H1 (cell line): ENCODE measurements at regions not wholly inside any gene's neighbourhood (a gene's known extent, or its start where the extent isn't known, plus 50 kb on each side); places are given as distances from the start of the nearest gene placed in this dataset.

Experiments used
- CTCF ChIA-PET: fragments of 300-600 bp; sonication (Branson Sonifier 250); formaldehyde crosslinking; loops from one replicate; lab custom pipeline; 2021; ENCODE audit not compliant: partially characterized antibody; lab: Charles Lee
- POLR2A ChIA-PET: fragments of 300-600 bp; sonication (Branson Sonifier 250); formaldehyde crosslinking; loops from one replicate; lab custom pipeline; 2021; ENCODE audit warnings: inconsistent platforms; ENCODE audit not compliant: partially characterized antibody; lab: Charles Lee
- DNase-seq, 2 experiments: peaks; one replicate each; pipeline versions ENCODE4 v3.0.0 to v3.0.0-alpha.2; 2010 to 2022; ENCODE audit warnings: low spot score in 2 of 2, low read depth in 1 of 2, mixed read lengths in 1 of 2
- FAIRE-seq: peaks from 2 replicates; lab custom pipeline; 2011; peaks lifted over from hg19 to GRCh38; lab: Jason Lieb, UNC
- H2AFZ ChIP-seq: 2 replicates; pipeline ENCODE4 v1.8.1; 2012; ENCODE audit warnings: low read length, inconsistent platforms
- H2AK5ac ChIP-seq: 2 replicates; pipeline ENCODE4 v1.6.1; 2013; ENCODE audit warnings: low read depth, low read length
- H2BK120ac ChIP-seq: replicated peaks from 2 replicates; pipeline ENCODE3; 2013; ENCODE audit warnings: low read depth, low read length, inconsistent platforms
- H2BK12ac ChIP-seq: 2 replicates; pipeline ENCODE4 v1.6.1; 2013; ENCODE audit warnings: low read depth, low read length
- H2BK15ac ChIP-seq: 2 replicates; pipeline ENCODE4 v1.6.1; 2013; ENCODE audit warnings: low read length
- H2BK20ac ChIP-seq: 2 replicates; pipeline ENCODE4 v1.6.1; 2013; ENCODE audit warnings: low read length
- H2BK5ac ChIP-seq: 2 replicates; pipeline ENCODE4 v1.6.1; 2013; ENCODE audit warnings: low read depth, low read length
- H3K14ac ChIP-seq: 2 replicates; pipeline ENCODE4 v1.6.1; 2013; ENCODE audit warnings: inconsistent platforms; ENCODE audit not compliant: insufficient read length
- H3K18ac ChIP-seq: 2 replicates; pipeline ENCODE4 v1.6.1; 2013; ENCODE audit warnings: low read length; ENCODE audit errors: extremely low read depth
- H3K23ac ChIP-seq: 2 replicates; pipeline ENCODE4 v1.6.1; 2013; ENCODE audit warnings: inconsistent platforms; ENCODE audit not compliant: insufficient read length
- H3K23me2 ChIP-seq: 2 replicates; pipeline ENCODE4 v1.6.1; 2013; ENCODE audit warnings: low read depth, low read length
- H3K27ac ChIP-seq: 2 replicates; pipeline ENCODE4 v1.6.1; 2011; ENCODE audit warnings: low read depth, low read length, inconsistent platforms
- H3K27me3 ChIP-seq, 4 experiments: replicated peaks in 1 of 4; 1 replicate in 1 of 4; 2 replicates in 3 of 4; pipeline versions ENCODE4 v1.6.1 to v1.8.1; 2011 to 2013; ENCODE audit warnings: low read length in 3 of 4, mild to moderate bottlenecking in 3 of 4, inconsistent platforms in 2 of 4, mixed read lengths in 2 of 4, moderate library complexity in 1 of 4; ENCODE audit not compliant: control insufficient read depth in 3 of 4, insufficient read depth in 3 of 4; ENCODE audit errors: extremely low read depth in 1 of 4
- H3K36me3 ChIP-seq, 4 experiments: 2 replicates each; pipeline versions ENCODE4 v1.6.1 to v1.8.1; 2011 to 2013; ENCODE audit warnings: mild to moderate bottlenecking in 4 of 4, low read length in 3 of 4, moderate library complexity in 2 of 4, control low read depth in 1 of 4, inconsistent platforms in 1 of 4; ENCODE audit not compliant: insufficient read depth in 4 of 4, control insufficient read depth in 2 of 4
- H3K4ac ChIP-seq: replicated peaks from 2 replicates; pipeline ENCODE3; 2013; ENCODE audit warnings: low read length, low read depth, mixed read lengths, inconsistent platforms; ENCODE audit not compliant: insufficient read length
- H3K4me1 ChIP-seq, 4 experiments: replicated peaks in 1 of 4; 1 replicate in 1 of 4; 2 replicates in 3 of 4; pipeline versions ENCODE4 v1.6.1 to v1.8.1; 2011 to 2013; ENCODE audit warnings: low read length in 3 of 4, inconsistent platforms in 2 of 4, mixed read lengths in 1 of 4; ENCODE audit not compliant: insufficient read depth in 4 of 4, control insufficient read depth in 3 of 4
- H3K4me2 ChIP-seq, 2 experiments: 2 replicates each; pipeline versions ENCODE4 v1.6.1 to v1.8.1; 2011 to 2013; ENCODE audit warnings: low read depth in 2 of 2, low read length in 2 of 2, control low read depth in 1 of 2, inconsistent platforms in 1 of 2, mild to moderate bottlenecking in 1 of 2; ENCODE audit not compliant: insufficient read depth in 1 of 2
- H3K4me3 ChIP-seq, 4 experiments: fragments of 200-600, 300-600 bp in 1 of 4; sonication (generic), shearing (Covaris generic), sonication (Bioruptor Twin) in 1 of 4; 2 replicates each; pipeline versions ENCODE4 v1.5.1 to v1.8.1; 2011 to 2016; ENCODE audit warnings: low read length in 4 of 4, low read depth in 3 of 4, control low read depth in 2 of 4, inconsistent platforms in 2 of 4, mild to moderate bottlenecking in 2 of 4, mixed read lengths in 1 of 4, moderate library complexity in 1 of 4; ENCODE audit not compliant: insufficient read depth in 2 of 4; ENCODE audit errors: extremely low read depth in 1 of 4
- H3K56ac ChIP-seq: replicated peaks from 2 replicates; pipeline ENCODE3; 2013; ENCODE audit warnings: low read depth, mild to moderate bottlenecking, mixed read lengths, low read length, inconsistent platforms; ENCODE audit not compliant: insufficient read length
- H3K79me1 ChIP-seq: 2 replicates; pipeline ENCODE4 v1.6.1; 2013; ENCODE audit warnings: low read depth, low read length, control low read depth
- H3K79me2 ChIP-seq, 2 experiments: 2 replicates each; pipeline versions ENCODE4 v1.6.1 to v1.8.1; 2012 to 2013; ENCODE audit warnings: low read length in 2 of 2, mild to moderate bottlenecking in 2 of 2, inconsistent platforms in 1 of 2; ENCODE audit not compliant: insufficient read depth in 2 of 2, control insufficient read depth in 1 of 2
- H3K9ac ChIP-seq, 4 experiments: replicated peaks in 1 of 4; 1 replicate in 1 of 4; 2 replicates in 3 of 4; pipeline versions ENCODE4 v1.6.1 to v1.8.1; 2011 to 2013; ENCODE audit warnings: low read depth in 3 of 4, low read length in 3 of 4, control low read depth in 2 of 4, mild to moderate bottlenecking in 2 of 4, moderate library complexity in 2 of 4, inconsistent platforms in 1 of 4; ENCODE audit errors: extremely low read depth in 1 of 4
- H3K9me3 ChIP-seq, 2 experiments: 2 replicates each; pipeline versions ENCODE4 v1.6.1 to v1.8.1; 2012 to 2013; ENCODE audit warnings: mild to moderate bottlenecking in 2 of 2, moderate library complexity in 2 of 2, control low read depth in 1 of 2, inconsistent platforms in 1 of 2, low read depth in 1 of 2, low read length in 1 of 2, mixed read lengths in 1 of 2; ENCODE audit not compliant: insufficient read depth in 2 of 2
- H4K20me1 ChIP-seq, 2 experiments: replicated peaks in 1 of 2; 2 replicates each; pipeline versions ENCODE3 to v1.8.1; 2011 to 2013; ENCODE audit warnings: inconsistent platforms in 2 of 2, low read length in 2 of 2, mild to moderate bottlenecking in 1 of 2; ENCODE audit not compliant: insufficient read depth in 2 of 2, control insufficient read depth in 1 of 2
- H4K5ac ChIP-seq: 2 replicates; pipeline ENCODE4 v1.6.1; 2013; ENCODE audit warnings: low read length, low read depth, mixed read lengths, inconsistent platforms; ENCODE audit not compliant: insufficient read length
- H4K8ac ChIP-seq: 2 replicates; pipeline ENCODE4 v1.8.0; 2013; ENCODE audit warnings: mild to moderate bottlenecking, moderate library complexity, low read length, inconsistent platforms; ENCODE audit not compliant: insufficient read depth; ENCODE audit errors: extremely low read depth
- H4K91ac ChIP-seq: replicated peaks from 2 replicates; pipeline ENCODE3; 2013; ENCODE audit warnings: low read length, mixed read lengths, inconsistent platforms; ENCODE audit not compliant: insufficient read length
- CTCF ChIP-seq, 3 experiments: IDR thresholded peaks; 1 replicate in 2 of 3; 2 replicates in 1 of 3; pipeline versions ENCODE4 v1.5.1 to v1.6.1; 2011; ENCODE audit warnings: low read length in 3 of 3, mild to moderate bottlenecking in 3 of 3, inconsistent platforms in 2 of 3, low read depth in 1 of 3, moderate library complexity in 1 of 3; ENCODE audit not compliant: insufficient read depth in 1 of 3; ENCODE audit errors: control extremely low read depth in 1 of 3
- EGR1 ChIP-seq: IDR thresholded peaks from 2 replicates; pipeline ENCODE4 v1.6.1; 2011; ENCODE audit warnings: low read depth, low read length, borderline replicate concordance
- MAX ChIP-seq: IDR thresholded peaks from 2 replicates; pipeline ENCODE4 v1.6.1; 2012; ENCODE audit warnings: inconsistent platforms
- WGBS, 2 experiments: shearing (Covaris generic) in 1 of 2; methylation state at CpG; one replicate each; pipeline versions ENCODE4 v1.1.6 to v1.1.7; 2013 to 2015; ENCODE audit warnings: low lambda C conversion rate in 2 of 2, mixed read lengths in 2 of 2, inconsistent platforms in 1 of 2, low coverage in 1 of 2, missing lambda C conversion rate in 1 of 2; ENCODE audit not compliant: insufficient replicate concordance in 2 of 2, insufficient coverage in 1 of 2, insufficient read length in 1 of 2; ENCODE audit errors: extremely low coverage in 1 of 2, missing lambda C conversion rate in 1 of 2; 5-methylcytosine and 5-hydroxymethylcytosine counted together

DNA sequence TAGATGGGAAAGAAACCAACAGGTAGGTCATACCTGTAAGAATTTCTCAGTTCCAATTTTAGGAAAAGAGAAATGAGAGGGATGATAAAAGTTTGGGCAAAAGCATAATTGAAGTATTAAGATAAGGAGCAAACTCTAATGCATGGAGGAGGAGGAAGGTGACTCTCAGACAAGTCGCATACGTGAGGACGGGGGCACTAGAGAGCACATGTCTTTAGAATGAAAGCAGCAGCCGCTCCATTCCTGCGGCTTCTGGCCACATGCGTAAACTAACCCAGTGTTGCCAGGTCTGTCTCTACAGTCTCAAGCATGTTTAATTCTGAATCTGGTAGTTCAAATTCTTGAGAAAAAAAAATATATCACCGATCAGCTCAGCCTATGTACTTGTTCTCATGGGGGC is 371.5 kb upstream of the SLC30A5 start:
- no peak overlapping the region for H3K23ac ChIP-seq
- H3K9ac ChIP-seq = no peak overlapping the region
- H3K9me3 ChIP-seq = no peaks in the 10 kb centered on the region
- H3K56ac ChIP-seq = no peak overlapping the region
- H3K4ac ChIP-seq = no peak overlapping the region
- H3K4me1 ChIP-seq = no peaks in the 10 kb centered on the region
- TF ChIP-seq CTCF (IDR thresholded peaks at IDR 0.05; ENCODE audit: control extremely low read depth in 1 of 3, insufficient read depth in 1 of 3, low read depth in 1 of 3, low read length in 3 of 3) = peak in 2 of 3 experiments; percentile 6 to 15; a peak in 2 of 4 replicates
- TF ChIP-seq MAX = 0 out of 2 replicates have a peak, but pooled peaks have one; percentile 28
- no peak for TF ChIP-seq EGR1
- H2BK20ac ChIP-seq = no peak overlapping the region
- no peak overlapping the region for H3K4me3 ChIP-seq
- ChIA-PET POLR2A (no interaction called here), CTCF (interaction anchor here (1.1 kb wide), 1 partner anchor 308 kb away, joined by 3 read pairs; no protein-coding TSS in a partner anchor)
- H2AFZ ChIP-seq = no peak overlapping the region
- H2BK12ac ChIP-seq = no peak overlapping the region
- no peak overlapping the region for H3K18ac ChIP-seq
- H2BK5ac ChIP-seq = no peak overlapping the region
- H3K27me3 ChIP-seq = no peaks in the 10 kb centered on the region
- no peaks in the 10 kb centered on the region for H3K79me1 ChIP-seq
- no peak overlapping the region for H2AK5ac ChIP-seq
- H3K27ac ChIP-seq = no peak overlapping the region
- H3K36me3 ChIP-seq = no peaks in the 10 kb centered on the region
- no peak overlapping the region for H4K5ac ChIP-seq
- no peak overlapping the region for H2BK120ac ChIP-seq
- FAIRE-seq (no peak), DNase-seq (no peak)
- WGBS, 2 experiments = 89% methylated on average over 7 of the region's 7 CpGs; no CpG with 5 or more reads in 1 of the 2 experiments
- no peaks in the 10 kb centered on the region for H3K79me2 ChIP-seq
- no peak overlapping the region for H4K91ac ChIP-seq
- no peak overlapping the region for H2BK15ac ChIP-seq
- no peaks in the 10 kb centered on the region for H4K20me1 ChIP-seq
- no peak overlapping the region for H4K8ac ChIP-seq
- no peaks in the 10 kb centered on the region for H3K23me2 ChIP-seq
- H3K14ac ChIP-seq = no peak overlapping the region
- no peak overlapping the region for H3K4me2 ChIP-seq
